Islet precursor cell (in vitro differentiated cells): ENCODE measurements at regions not wholly inside any gene's neighbourhood (a gene's known extent, or its start where the extent isn't known, plus 50 kb on each side); places are given as distances from the start of the nearest gene placed in this dataset.

Experiments used
- DNase-seq: peaks from one replicate; pipeline ENCODE4 v3.0.0-alpha.2; 2018

DNA sequence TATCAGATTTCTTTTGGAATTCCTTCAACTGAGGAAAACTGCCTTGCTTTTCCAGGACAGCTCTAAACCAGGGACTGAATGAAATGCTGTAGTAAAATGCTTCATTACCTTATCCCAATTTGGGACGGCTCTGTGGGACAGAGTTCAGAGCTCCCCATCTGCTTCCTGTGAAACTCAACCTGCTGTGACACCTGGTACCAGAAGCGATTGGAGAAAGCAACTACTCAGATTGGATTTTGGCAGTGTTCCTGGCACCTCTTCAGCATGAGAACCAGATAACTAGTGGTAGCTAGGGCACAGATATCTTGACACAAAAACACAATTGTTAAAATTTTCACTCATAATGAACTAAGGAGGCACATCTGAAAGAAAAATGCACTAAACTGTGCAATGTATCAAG lies 539.1 kb downstream of the SI start:
- no peak for DNase-seq

GRCh38 chr3:164537485-164537884 lies 540.8 kb downstream of the SI start:
- DNase-seq: no peak

DNA sequence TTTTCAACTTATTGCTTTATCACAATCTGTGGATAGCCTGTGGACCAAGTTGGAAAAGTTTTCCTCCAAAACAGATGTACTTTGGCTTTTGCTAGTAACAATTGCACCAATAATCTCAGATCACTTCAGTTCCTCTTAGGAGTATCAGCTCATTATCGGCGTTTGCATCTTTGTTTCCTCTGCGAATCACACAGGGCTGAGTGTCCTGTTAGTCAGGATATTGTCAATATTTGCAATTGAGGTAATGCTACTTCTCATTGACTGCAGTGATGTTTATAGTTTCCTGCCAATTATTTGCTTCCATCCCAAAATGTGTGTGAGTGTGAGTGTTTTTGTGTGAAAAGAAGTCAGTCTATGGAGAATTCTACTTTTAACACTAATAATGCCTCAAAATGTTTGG lies 545.0 kb downstream of the SI start:
- DNase-seq: no peak

GRCh38 chr3:164526250-164526649 lies 552.0 kb downstream of the SI start:
- no peak for DNase-seq

- DNase-seq: no peak
These were observed 554.1 kb downstream of the SI start for GRCh38 chr3:164524201-164524600.

DNA sequence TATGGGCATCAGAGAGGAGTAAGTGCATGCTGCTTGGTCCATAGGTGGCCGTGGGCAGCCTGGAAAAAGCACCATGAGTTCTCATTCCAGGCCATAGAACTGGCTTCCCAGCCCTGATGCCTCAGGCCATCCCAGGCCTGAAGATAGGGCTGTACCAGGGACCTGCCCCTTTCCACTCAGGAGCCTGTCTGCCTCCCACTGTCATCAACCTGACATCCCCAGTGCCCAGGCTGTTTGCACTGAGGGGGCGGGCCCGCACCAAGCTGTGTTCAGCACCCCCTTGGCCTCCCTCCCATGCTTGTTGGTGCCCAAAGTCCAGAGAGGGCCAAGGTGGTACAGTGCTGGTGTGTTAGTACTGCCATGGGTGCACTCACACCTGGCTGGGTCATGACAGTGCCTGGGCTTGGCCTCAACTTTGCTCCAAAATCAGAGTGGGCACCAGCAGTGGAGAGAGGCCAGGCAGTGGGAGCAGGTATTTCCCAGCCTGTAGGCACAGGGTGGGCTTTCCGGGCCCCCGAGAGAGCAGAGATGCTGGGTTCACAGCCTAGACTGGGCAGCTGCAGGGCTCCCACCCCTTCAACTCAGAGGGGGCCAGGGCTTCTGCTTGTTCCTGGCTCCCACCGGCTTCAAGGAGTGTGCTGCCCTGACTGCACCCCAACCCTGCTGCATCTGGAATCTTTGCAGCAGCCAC lies 556.1 kb downstream of the SI start:
- no peak for DNase-seq

- no peak for DNase-seq
These were observed 556.7 kb downstream of the SI start for GRCh38 chr3:164521644-164522043.

GRCh38 chr3:164521139-164521538 lies 557.2 kb downstream of the SI start:
- DNase-seq: no peak

GRCh38 chr3:164515256-164515655 lies 563.0 kb downstream of the SI start:
- DNase-seq: no peak

GRCh38 chr3:164514576-164514975 lies 563.7 kb downstream of the SI start:
- no peak for DNase-seq

DNA sequence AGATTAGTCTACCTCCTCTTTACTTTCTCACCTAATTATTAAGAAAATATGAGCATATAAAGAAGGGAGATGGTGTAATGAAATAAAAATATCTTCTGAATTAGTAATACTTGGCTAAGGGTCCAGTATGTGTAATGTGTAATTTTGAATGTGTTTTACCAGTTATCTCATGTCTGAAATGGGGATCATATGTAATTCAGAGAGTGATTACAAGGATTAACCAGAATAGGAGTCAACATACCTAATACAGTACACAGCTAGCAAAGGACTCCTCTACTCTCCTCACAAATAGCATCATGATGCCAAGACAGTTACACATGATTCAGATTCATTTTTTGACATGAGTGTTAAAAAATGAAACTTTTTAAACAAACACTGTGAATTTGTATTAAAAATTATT lies 570.4 kb downstream of the SI start:
- no peak for DNase-seq

DNA sequence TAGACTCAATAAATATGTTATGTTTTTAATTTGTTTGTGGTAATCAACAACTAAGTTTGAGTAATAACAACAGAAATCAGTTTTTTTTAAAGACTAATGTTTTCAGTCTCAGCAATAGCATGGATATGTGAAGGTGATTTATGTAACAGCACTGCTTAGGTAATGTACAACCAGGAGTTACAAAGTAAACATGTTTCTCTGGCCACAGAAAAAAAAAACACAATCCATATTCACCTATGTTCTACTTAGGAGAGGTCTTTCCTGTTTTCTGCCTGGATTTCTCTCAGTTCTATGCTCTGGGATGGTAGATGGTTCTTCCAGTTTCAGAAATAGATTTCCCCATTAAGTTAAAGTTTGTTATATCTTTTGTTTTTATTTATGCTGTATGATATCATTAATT lies 579.4 kb downstream of the SI start:
- DNase-seq: no peak

DNA sequence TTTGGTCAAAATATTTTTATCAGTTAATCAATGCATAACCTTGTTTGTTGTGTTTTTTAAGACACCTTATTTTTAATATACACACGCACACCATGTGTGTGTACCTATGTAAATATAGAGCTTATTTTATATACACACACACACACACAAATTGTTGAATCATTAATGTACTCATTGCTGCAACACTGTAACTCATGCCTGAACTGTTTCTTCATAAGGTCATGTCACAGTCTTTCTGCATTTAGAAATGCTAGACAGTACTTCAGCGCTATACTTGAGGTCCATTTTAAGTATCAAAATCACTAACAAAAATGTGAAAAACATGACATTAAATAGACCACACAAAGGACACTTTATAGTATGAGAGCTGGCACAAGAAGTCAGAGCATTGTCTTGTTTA lies 589.4 kb downstream of the SI start:
- DNase-seq: no peak

DNA sequence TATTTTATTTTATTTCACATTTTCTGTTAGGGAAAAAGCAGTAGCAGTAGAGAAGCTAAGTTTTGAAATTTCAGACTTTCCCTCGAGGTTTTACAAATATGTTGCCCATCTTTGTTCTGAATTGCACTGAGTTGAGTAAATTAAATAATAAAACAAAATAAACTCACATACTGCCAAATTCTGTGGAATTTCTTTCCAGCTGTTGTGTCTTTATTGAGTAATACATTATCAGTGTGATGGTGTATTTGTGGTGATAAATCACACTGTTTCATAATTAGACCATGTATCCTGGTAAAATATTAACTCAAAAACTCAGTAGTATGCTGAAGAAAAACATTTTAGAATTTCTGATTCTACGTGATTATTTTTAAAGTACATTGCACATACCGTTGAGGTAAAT lies 592.1 kb downstream of the SI start:
- no peak for DNase-seq

DNA sequence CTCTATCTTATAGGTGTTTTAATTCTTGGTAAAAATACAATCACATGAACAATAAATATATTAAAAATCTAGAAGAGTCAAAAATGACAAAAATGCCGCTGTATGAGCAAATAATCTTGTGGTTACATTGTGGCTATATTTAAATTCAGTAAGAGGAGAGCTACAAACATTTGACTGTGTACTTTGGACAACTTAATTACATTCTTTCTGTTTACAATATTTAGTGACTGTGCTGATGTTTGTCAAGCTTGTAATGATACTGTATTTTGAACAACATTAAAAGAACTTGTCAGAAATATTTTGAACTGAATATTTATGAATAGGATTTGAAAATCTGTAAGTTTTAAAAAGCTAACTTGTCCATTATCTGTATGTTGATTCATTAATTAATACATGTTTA lies 598.3 kb downstream of the SI start:
- DNase-seq: no peak

GRCh38 chr3:164479406-164479805 lies 598.9 kb downstream of the SI start:
- DNase-seq: no peak

DNA sequence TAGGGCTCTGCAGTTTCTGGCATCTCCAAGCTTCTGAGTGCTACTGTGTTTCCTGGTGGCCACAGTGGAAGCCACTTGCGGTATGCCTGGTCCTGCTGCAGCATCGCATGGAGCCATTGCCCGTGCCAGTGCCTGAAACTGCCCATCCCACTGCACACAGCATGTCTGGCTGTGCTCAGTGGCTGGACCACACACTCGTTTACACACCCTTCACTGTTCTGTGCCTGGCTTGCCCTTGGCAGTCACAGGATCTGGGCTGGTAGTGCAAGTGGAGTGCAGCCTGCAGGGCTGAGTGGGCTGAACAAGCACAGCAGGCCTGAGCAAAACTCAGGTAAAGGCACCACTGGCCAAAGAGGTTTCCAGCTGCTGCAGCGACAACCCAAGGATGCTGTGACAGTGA lies 600.0 kb downstream of the SI start:
- DNase-seq: peak; percentile 51

- no peak for DNase-seq
These were observed 600.9 kb downstream of the SI start for GRCh38 chr3:164477403-164477802.

DNA sequence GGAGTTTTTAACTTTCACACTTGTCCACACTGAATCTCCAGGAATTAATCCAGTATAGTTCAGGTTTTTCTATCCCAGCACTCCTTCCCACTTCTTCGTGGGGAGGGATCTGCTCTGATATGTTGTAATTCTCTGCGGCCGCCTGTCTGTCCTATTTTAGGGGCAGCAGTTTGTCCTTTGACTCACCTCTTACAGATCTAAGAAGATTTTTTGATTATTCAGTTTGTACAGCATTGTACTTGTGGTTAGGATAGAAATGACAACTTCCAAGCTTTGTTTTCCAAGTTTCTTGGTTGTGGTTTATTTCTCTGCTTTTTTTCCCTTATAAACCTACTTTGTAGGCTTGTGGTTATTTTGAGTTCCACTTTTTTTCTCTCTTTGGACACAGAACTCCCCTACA lies 601.7 kb downstream of the SI start:
- no peak for DNase-seq

DNA sequence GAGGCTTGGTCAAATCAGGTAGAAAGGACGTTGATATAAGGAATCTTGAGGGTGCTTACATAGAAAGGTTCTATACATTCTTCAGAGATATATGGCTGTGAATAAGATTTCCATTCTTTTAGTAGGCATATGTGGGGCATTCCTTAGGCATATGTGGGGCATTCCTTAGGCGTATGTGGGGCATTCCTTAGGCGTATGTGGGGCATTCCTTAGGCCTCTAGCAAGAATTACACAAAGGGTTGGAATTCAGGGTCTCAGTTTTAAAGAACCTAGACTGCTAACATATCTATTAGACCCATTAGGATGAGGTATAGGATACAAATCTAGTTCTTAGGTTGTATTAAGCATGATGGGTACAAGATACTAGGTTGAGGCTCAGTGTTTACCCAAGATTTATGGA lies 607.8 kb downstream of the SI start:
- no peak for DNase-seq

GRCh38 chr3:164468055-164468454 lies 610.2 kb downstream of the SI start:
- no peak for DNase-seq

GRCh38 chr3:164467007-164467406 lies 611.3 kb downstream of the SI start:
- DNase-seq: no peak

GRCh38 chr3:164465172-164465571 lies 613.1 kb downstream of the SI start:
- no peak for DNase-seq

- DNase-seq: no peak
These were observed 617.4 kb downstream of the SI start for GRCh38 chr3:164460851-164461250.

- no peak for DNase-seq
These were observed 618.7 kb downstream of the SI start for GRCh38 chr3:164459521-164460151.
